RWPE1 (cell line): ENCODE measurements at regions not wholly inside any gene's neighbourhood (a gene's known extent, or its start where the extent isn't known, plus 50 kb on each side); places are given as distances from the start of the nearest gene placed in this dataset.
"Not testable (repeated sequence)": the region's sequence is repeated elsewhere in the genome, so short reads cannot be mapped to it uniquely, and the experiment has no call there.

Experiments used
- CTCF ChIA-PET: fragments of 350-600 bp; sonication (Branson Sonifier 250); formaldehyde crosslinking; extraction: SDS; loops from one replicate; lab custom pipeline; 2021; lab: Yijun Ruan, JAX
- POLR2A ChIA-PET: fragments of 400-600 bp; formaldehyde crosslinking; extraction: SDS; loops from one replicate; lab custom pipeline; 2020; ENCODE audit warnings: antibody characterized with exemption; ENCODE audit not compliant: low non-redundant PET; lab: Yijun Ruan, JAX
- DNase-seq: peaks from one replicate; pipeline ENCODE4 v3.0.0; 2012; ENCODE audit warnings: low spot score
- H3K27ac ChIP-seq: fragments of 450-650 bp; 2 replicates; pipeline ENCODE4 v1.5.1; 2017
- CTCF ChIP-seq: fragments of 450-650 bp; conservative IDR thresholded peaks from 2 replicates; pipeline ENCODE4 v1.5.1; 2017; ENCODE audit warnings: low read depth, mild to moderate bottlenecking

GRCh38 chr11:37843603-37844002 is 1245.6 kb upstream of the RAG2 start:
- ChIA-PET POLR2A (no interaction called here), CTCF (no interaction called here)
- TF ChIP-seq CTCF = no peak
- no peak overlapping the region for H3K27ac ChIP-seq
- no peak for DNase-seq

GRCh38 chr11:37841016-37841415 is 1243.0 kb upstream of the RAG2 start:
- no peak for DNase-seq
- no peak for TF ChIP-seq CTCF
- POLR2A ChIA-PET = no interaction called here
- no peak overlapping the region for H3K27ac ChIP-seq
- CTCF ChIA-PET = no interaction called here

GRCh38 chr11:37840345-37840744 is 1242.3 kb upstream of the RAG2 start:
- POLR2A ChIA-PET, DNase-seq, CTCF ChIA-PET, H3K27ac ChIP-seq: not testable (repeated sequence)

- POLR2A ChIA-PET = no interaction called here
- CTCF ChIA-PET = no interaction called here
- DNase-seq = no peak
- H3K27ac ChIP-seq = no peak overlapping the region
- TF ChIP-seq CTCF = no peak
Observed at GRCh38 chr11:37830529-37830928, 1232.5 kb upstream of the RAG2 start.

GRCh38 chr11:37817727-37818270 is 1219.8 kb upstream of the RAG2 start:
- TF ChIP-seq CTCF = no peak
- no peak for DNase-seq
- H3K27ac ChIP-seq = no peak overlapping the region
- ChIA-PET POLR2A (no interaction called here), CTCF (interaction anchor here (0.6 kb wide), 1 partner anchor 27 kb away, joined by 3 read pairs; no protein-coding TSS in a partner anchor)

- TF ChIP-seq CTCF = no peak
- POLR2A ChIA-PET = no interaction called here
- no peak for DNase-seq
- CTCF ChIA-PET = no interaction called here
- no peak overlapping the region for H3K27ac ChIP-seq
Observed at GRCh38 chr11:37812281-37812880, 1214.3 kb upstream of the RAG2 start.

GRCh38 chr11:37811349-37811748 is 1213.3 kb upstream of the RAG2 start:
- no peak for DNase-seq
- ChIA-PET CTCF (no interaction called here), POLR2A (no interaction called here)
- no peak for TF ChIP-seq CTCF
- no peak overlapping the region for H3K27ac ChIP-seq
